Stimulated activated CD4-positive, alpha-beta T cell treated with anti-CD3 and anti-CD28 coated beads, Interleukin-15, amount 100 ng/mL, for 48 hours (primary cell): ENCODE measurements at regions not wholly inside any gene's neighbourhood (a gene's known extent, or its start where the extent isn't known, plus 50 kb on each side); places are given as distances from the start of the nearest gene placed in this dataset.

Experiments used
- DNase-seq, 2 donors: peaks; one replicate each; pipeline ENCODE4 v3.0.0-alpha.2; 2020; ENCODE audit warnings: low read depth in 2 of 2

DNA sequence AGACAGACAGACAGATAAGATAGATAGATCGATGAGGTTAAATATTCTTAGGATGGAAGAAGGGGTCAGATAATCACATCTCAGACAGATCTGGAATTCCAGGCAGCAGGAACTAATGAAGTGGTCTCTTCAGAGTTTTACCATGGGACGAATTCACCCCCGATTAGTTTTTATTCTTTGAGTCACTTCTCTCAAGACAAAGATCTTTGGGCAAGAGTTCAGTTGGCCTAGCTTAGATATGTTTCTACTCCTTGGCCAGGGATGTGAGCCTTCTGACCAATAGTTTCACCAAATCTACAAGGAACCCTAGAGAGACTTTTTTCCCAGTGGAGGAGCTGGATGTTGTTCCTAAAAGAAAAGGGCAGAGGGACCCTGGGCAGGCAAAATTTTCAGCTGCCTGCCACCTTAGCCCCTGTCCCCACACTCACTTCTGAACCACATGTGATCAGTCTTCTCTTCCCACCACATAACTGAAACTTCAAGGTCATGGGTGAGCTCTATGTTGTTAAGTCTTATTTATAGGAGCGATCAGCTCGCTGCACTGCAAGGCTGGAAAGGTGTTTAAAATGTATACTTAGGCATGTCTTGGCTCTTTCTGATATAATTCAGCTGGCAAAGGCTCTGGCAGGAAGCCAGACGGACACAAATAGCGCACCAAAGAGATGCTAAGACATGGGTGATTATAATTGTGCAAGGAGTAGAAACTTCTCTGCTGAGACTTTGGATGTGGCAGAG, 132.9 kb downstream of the PALM2AKAP2 start:
- no peak for DNase-seq

DNA sequence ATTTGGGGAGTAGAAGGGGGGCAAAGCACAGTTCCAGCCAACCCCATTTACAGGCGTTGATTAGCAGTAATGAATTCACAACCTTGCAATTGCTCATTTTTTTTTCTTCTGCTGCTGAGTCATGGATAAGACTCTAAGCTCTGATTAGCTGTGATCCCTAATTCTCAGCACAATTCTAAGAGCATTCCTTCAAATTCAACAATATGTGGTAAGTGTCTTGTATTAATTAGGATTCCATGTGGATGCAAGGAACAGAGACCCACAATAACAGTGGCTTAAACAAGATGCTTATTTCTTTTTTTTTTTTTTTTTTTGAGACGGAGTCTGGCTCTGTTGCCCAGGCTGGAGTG, 133.4 kb downstream of the PALM2AKAP2 start:
- DNase-seq, result no peak

DNA sequence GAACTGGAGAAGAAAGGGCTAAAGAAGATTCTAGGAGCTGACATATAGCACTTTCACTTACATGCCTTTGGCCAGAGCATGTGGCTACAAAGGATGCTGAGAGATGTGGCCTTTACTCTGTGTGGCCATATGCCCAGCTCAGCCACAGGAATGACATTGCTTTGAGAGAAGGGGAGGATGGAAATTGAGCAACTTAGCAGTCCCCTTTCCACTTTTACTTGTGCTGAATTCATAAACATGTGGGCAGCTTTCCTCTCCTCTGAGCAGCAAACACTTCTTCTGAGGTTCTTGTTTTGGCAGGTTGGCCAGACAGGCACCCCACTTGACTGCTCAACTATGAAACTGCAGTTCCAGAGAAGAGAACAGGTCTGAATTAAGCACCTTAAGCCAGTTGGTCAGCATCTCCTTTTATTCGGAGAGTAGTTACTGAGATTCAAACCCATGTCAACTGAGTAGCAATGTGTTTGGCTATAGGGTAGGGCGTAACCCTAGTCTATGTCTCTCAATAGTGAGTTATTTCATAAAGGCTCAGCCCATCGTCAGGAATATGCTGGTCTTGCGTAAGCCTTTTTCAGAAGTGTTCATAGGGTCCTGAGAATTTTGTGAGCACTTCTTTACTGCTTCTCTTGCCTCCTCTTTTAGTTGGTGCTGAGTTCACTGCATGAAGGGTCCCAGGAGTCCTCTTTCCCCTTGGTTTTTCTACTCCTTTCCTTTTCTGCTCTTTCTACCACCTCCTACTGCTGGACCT, 134.5 kb downstream of the PALM2AKAP2 start:
- DNase-seq, result no peak

DNA sequence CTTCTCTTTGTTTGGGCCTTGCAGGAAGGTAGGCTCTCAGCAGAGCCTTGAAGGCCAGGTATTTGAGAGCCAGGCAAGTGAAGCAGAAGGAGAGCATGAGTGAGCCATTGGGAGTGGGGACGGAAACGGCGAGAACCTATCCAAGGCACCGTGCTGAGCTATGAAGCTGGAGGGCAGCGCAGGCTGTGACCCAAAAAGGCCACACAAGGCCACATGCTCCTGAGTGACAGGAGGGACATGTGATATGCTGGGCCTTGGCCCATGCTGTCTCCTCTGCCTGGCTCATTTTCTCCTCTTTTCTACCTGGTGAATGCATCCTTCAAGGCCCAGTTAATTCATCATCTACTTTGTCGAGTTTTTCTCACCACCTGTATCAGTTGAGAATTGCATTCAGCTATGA, 136.3 kb downstream of the PALM2AKAP2 start:
- no peak for DNase-seq

DNA sequence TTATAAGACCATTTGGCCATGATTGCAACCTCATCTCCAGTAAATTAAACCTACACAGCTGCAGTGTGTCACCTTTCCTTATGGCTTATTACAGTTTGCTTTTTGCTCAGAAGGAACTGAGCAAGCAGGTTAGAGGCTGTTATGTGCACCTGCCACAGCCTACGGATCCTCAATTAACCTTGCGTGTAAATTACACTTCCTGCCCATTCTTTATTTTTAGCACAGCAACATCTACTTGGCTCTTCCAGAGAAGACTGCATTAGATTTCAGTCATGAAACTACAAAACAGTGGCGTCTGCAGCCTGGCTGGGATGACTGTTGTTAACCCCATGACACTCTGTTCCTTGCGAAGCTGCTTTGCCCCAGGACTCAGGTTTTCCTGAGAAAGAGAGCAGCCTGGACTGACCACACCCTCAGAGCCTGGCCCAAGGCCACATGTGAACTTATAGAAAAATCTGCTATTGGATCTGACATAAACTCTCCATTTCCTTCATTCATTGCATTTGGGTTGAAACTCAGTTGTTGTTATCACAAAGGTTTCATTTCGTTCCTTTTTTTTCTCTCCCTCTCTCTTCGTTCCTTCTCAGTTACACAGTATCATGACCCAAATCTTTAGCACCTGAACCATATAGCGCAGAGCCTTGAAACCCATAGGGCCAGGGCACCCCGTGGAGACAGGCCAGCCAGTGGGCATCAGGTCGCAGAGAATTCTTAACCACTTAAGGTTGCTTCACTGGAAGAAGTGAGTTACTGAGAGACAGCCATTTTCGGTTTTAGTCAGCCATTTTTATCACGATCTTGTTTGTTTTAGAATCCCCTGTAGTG, 138.6 kb downstream of the PALM2AKAP2 start:
- DNase-seq, result peak; percentile 33 to 61

DNA sequence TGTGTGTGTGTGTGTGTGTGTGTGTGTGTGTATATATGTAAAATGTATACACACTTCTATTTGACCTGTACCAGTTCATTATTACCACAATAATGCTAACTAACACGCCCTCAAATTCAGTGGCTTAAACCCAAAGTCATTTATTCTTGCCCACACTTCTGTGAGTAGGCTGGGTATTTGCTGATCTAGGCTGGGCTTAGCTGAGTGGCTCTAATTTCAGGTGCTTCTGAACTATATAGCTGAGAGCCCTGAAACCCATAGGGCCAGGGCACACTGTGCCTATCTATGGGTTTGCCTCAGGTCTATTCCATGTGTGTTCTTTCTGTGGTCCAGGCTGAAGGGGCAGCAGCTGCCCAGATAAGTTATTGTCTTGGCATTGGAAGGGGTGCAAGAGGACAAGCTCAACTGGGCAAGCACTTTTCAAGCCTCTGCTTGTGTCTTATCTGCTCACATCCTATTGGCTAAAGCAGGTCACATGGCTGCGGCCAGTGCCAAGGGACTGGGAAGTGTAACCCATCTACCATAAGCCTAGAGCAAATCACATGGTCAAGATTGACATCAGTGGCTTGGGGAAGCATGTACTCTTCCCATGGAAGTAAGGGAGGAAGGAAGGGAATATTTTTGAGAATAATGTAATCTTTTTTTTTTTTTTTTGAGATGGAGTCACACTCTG, 139.9 kb downstream of the PALM2AKAP2 start:
- no peak for DNase-seq

DNA sequence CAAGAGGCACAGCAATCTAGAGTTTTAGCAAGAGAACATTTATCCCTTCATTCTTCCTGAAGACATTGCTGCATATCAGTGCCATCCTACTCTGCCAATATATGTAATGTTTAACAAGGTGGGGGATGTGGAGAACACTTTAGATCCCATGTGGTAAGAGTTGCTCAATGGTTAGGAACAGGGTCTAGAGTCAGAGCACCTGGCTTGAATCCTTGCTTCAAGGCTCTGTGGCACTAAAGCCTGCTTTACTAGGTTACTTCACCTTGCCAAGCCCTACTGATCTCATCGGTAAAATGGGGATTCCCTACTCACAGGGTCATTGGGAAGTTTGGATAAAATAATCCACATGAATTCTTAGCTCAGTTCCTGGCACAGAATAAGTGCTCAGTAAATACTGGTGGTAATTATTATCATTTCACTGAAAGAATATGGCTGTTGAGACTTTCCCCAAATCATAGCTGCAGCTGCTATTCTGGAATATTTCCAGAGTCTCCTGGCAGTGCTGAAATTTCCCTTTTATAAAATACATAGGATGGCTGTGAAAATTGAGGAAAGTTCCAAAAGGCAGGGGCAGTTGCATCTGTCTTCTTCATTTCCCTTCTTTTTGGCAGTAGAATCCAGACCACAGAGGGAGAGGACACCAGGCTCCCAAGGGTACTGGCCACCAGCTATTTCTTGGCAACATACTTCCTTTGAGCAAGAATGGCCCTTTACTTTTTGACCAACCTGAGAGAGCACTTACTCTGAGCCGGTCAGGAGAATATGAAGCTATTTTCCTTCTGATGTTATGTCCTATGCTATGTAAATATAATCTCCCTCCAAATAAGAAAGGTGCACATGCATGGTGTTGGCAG, 142.8 kb downstream of the PALM2AKAP2 start:
- DNase-seq, result no peak

DNA sequence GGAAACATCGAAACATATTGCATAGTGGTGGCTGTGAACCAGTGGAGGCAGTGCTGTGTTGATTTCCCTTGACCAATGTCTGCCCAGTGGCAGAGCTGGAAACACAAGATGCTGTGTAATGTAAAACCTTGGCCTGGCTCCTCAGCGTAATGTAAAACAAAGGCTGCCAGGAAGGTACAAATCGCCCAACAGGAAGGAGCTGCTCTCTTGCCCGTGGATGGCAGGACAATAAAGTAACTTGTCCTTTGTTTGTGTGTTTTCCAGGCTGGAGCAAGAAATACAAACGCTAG, 143.4 kb downstream of the PALM2AKAP2 start:
- DNase-seq, result no peak

DNA sequence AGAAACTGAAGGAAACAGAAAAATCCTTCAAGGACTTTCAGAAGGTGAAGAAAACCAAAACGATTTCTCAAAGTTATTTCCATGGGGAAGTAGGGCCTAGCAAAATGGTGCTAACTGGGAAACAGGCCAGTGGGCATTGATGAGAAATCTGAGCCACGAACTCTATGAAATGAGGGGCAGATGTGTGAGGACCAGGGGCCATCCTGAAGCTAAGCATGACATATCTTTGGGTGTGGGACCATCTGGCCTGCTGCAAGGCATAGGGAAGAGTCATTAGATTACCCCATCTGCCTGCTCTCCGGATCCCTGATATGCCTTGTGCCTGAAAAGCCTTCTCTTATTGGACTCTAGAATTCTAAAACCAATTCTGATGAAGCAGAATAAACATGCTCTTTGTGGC, 143.8 kb downstream of the PALM2AKAP2 start:
- DNase-seq, result no peak

DNA sequence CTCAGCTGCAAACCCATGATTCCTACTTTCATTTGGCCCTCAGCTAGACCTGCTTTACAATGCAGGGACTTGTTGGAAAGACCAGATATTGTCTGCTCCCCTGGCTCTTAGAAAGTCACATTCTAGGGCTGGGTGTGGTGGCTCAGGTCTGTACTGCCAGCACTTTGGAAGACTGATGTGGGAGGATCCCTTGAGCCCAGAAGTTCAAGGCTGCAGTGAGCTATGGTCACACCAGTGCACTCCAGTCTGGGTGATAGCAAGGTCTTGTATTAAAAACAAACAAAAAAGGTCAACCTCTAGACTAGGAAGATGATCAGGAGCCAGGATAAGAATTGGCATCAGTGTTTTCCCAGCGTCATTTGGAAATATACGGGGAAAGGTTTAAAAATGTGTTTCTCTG, 145.8 kb downstream of the PALM2AKAP2 start:
- DNase-seq, result no peak

DNA sequence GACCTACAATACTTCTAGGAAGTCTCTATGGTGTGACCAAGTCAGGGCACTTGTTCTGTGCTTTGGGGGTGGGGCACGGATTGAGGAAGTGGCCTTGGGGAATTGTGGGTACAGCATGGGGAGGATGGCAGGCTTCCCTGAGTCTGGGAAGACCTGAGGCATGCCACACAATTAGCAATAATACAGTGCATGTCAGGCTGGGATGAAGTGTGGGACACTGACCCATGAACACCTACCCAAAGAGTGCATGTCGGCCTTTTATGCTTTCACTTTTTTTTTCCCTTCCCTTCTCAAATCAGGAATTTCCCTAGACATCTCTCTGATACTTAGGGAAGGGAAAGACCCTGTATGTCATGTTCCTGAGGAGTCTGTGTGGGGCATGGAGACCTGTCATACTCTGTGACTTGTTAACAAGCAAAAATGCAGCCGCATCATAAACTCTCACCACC, 146.4 kb downstream of the PALM2AKAP2 start:
- no peak for DNase-seq

DNA sequence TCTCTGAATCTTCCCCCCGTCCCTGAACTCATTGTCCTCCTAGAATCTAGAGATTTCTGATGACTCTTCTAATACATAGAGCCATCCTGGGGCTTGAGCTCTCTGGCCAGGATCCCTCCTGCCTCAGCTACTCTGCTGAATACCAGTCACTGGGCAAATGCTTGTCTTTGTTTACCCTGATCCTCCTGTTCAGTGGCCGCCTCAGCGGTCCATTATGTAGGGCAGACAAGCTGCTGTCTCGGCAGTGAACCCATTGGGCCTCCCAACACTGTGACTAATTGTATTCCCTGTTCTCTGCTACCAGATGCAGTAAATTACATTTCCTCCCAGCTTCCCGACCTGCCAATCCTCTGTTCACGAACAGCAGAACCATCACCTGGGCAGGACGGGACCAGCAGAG, 151.6 kb downstream of the PALM2AKAP2 start:
- no peak for DNase-seq

DNA sequence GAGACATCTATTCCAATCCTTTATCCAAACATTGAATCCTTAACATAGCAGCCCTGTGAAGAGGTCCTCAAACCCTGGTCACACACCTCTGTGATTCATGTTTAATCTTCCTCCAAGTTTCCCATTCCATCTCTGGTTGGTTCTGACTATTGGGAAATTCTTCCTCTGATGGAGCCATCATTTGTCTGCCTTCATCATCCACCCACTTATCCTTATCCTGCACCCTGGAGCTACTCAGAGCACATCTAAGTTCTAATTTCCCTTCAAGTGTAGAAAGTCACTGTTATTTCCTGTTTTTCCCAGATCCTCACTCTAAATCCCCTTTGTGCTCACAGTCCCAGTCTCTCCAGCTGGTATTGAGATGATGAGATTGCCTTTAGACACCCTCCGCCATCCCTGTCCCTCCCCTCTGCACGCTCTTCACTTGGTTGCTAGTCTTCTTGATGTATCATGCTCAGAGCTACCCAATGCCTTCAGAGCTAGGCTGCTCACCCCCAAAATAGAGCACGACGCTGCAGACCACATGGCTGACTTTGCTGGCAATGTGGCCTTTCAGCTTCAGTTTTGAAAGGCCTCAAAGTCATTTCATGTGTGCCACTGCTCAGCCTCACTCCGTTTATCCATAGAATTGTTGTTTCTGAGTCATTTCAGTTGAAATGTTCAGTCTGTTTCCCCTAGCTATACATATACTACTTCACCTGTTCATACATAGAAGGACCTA, 154.3 kb downstream of the PALM2AKAP2 start:
- DNase-seq, result peak; percentile 29 to 50

DNA sequence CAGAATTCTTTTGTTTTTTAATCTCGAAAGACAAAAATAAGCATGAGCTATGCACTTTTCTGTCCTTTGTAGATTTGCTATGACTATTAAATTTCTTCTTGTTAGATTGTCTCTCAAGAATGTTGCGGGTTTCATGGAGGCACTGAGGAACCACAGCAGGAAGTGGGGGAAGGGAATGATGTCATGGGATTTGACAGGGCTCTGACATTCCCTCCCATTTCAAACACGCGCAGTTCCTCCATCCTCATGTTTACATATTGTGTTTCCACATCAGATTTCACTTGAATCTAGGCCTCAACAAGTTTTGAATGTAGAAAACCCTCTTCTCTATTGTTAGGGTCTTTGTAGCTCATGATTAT, 154.8 kb downstream of the PALM2AKAP2 start:
- DNase-seq, result no peak

DNA sequence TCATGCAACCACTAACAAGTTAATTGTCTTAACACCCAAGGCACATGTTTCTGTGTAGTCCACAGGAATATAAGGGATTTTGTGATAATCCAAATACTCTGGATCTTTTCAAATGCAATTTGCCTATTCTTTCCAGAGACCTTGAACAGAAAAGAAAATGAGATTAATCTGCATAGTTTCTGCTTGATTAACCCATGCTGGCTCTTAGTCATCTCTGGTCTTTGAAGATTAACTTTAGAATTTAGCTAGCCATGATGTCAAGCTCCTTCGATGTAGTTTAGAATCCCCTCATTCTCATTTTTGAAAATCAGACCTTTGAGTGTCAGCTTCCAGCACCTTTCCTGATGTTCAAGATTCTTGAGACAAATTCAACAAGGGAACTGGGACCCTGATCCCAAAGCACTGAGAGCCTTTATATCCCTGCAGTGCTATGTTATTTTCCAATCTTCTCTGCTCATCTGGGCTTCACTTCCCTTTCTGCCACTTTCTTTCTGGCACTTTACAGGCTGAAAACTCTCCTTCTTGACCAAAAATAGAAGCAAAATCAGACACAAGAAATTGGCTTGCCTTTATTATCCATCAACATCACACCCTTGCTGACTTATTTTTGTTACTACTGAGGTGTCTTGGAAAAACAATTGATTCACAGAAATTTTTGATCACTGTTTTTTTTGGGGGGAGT, 155.5 kb downstream of the PALM2AKAP2 start:
- DNase-seq, result no peak

DNA sequence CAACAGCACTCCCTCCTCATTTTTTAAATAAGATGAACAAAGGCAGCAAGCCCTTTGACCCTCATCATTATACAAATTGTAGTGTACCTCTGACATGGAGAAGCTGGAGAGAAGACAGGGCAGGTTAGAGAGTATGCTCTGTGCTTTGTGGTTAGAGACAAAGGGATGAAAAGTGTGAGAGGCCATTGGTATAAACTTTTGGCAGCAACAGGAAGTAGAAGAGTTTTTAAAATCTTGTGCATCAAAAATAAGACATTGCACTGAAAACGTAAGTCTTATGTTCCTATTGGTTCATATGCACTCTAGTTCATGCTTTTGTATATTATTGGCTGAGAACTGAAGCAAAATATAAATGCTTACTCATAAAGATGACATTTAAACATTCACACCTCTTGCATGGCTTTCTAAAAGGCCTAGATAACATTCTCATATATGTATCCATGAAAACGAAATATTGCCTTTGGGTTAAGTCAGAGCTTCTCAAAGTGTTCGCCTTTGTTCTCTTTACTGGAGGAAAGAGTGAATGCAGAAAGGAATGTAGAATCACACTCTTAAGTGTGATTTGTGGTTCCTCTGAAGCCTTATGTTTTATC, 158.0 kb downstream of the PALM2AKAP2 start:
- DNase-seq, result no peak

DNA sequence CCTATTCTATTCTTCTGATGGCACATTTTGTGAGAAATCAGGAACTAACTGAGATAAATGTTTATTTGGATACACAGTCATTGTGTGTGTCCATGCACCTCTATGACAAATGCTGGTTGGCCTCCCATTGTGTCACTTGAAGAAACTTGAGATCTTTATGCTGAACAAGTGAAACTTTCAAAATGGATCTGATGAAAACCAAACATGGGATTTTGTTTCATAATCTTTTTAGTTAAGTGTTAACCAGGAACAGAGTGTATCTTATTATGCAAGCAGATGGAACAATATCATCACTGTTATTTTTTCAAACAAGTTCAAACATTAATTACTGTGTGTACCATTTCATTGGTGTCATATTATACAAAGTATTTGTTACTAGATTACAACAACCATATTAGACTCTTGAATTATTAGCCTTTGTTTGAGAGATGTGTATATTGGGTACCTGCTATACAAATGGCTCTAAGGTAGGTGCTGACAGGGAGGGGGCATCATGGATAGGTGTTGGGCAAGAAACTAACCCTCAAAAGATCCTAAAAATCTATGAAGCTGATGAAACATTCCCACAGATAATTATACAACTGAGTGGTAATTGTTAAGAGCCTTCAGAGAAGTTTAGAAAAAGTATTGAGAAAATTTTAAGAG, 159.8 kb downstream of the PALM2AKAP2 start:
- no peak for DNase-seq

DNA sequence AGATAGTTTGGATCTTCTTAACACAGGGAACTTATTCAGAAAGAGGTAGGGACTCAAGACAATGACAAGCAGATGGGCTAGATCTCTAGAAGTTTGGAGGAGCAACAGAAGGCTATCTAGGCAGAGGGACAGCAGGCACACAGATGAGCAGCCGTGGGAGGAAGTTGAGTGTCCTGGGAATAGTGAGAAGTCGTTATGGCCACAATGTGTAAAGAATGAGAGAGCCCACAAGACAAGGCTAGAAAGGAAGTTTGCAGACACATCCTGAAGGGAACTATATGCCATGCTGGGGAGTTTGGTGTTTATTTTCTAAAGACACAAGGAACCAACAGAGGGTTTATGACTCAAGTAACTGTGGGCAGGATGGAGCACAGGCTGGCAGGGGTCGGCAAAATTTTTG, 160.6 kb downstream of the PALM2AKAP2 start:
- DNase-seq, result no peak

DNA sequence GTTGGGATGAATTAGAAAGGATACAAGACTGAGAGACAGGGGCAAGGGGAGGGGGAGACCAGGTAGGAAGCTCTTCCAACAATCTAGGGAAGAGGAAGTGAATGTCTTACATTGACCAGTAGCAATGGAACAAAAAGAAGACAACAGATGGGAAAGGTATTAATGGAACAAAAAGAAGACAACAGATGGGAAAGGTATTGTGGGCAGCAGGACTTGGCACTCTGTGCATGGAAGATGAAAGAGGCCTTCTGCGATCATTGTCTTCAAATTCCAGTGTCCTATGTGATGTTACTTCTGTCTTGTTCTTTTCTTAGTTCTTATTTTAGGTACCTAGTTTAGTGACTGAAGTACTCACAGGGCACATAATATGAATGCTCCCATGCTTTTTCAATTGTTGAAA, 161.8 kb downstream of the PALM2AKAP2 start:
- no peak for DNase-seq
